ENCODE measurements at regions not wholly inside any gene's neighbourhood (a gene's known extent, or its start where the extent isn't known, plus 50 kb on each side); places are given as distances from the start of the nearest gene placed in this dataset.

- H3K9me3 Mint-ChIP-seq: no peaks in the 10 kb centered on the region
- no peak overlapping the region for H3K27ac Mint-ChIP-seq
- no peak overlapping the region for H3K4me3 Mint-ChIP-seq
- peaks cover 21% of the 10 kb centered on the region for H3K27me3 Mint-ChIP-seq (ENCODE audit: low read depth)
- H3K36me3 Mint-ChIP-seq (ENCODE audit: low read depth): no peaks in the 10 kb centered on the region
- TF ChIP-seq CTCF (IDR thresholded peaks at IDR 0.05; ENCODE audit: unreplicated experiment in 3 of 3): no peak
- H3K4me1 Mint-ChIP-seq: peaks cover 29% of the 10 kb centered on the region
Measured at GRCh38 chr11:134862587-134863195, 450.6 kb upstream of the B3GAT1 start.

- Mint-ChIP-seq H3K4me1 (peaks cover 29% of the 10 kb centered on the region), H3K27me3 (ENCODE audit: low read depth) (peaks cover 23% of the 10 kb centered on the region), H3K4me3 (no peak overlapping the region), H3K9me3 (no peaks in the 10 kb centered on the region), H3K27ac (no peak overlapping the region), H3K36me3 (ENCODE audit: low read depth) (no peaks in the 10 kb centered on the region)
- TF ChIP-seq CTCF (IDR thresholded peaks at IDR 0.05; ENCODE audit: unreplicated experiment in 3 of 3): no peak
Measured at GRCh38 chr11:134862105-134862502, 450.1 kb upstream of the B3GAT1 start.

GRCh38 chr11:134861490-134862104, 449.6 kb upstream of the B3GAT1 start:
- Mint-ChIP-seq H3K9me3 (no peaks in the 10 kb centered on the region), H3K4me1 (peaks cover 29% of the 10 kb centered on the region), H3K36me3 (ENCODE audit: low read depth) (no peaks in the 10 kb centered on the region), H3K27me3 (ENCODE audit: low read depth) (peaks cover 23% of the 10 kb centered on the region), H3K4me3 (no peak overlapping the region), H3K27ac (peak overlapping the region in 1 of 3 experiments; percentile 56)
- TF ChIP-seq CTCF (IDR thresholded peaks at IDR 0.05; ENCODE audit: unreplicated experiment in 3 of 3): peak in 1 of 3 experiments; percentile 9

GRCh38 chr11:134858783-134859480, 446.9 kb upstream of the B3GAT1 start:
- Mint-ChIP-seq H3K9me3 (no peaks in the 10 kb centered on the region), H3K27ac (no peak overlapping the region), H3K4me1 (peaks cover 28% of the 10 kb centered on the region), H3K27me3 (ENCODE audit: low read depth) (peaks cover 15% of the 10 kb centered on the region), H3K36me3 (ENCODE audit: low read depth) (no peaks in the 10 kb centered on the region), H3K4me3 (no peak overlapping the region)
- no peak for TF ChIP-seq CTCF (IDR thresholded peaks at IDR 0.05; ENCODE audit: unreplicated experiment in 3 of 3)

GRCh38 chr11:134857035-134857434, 445.0 kb upstream of the B3GAT1 start:
- no peaks in the 10 kb centered on the region for H3K9me3 Mint-ChIP-seq
- TF ChIP-seq CTCF (IDR thresholded peaks at IDR 0.05; ENCODE audit: unreplicated experiment in 3 of 3): no peak
- H3K36me3 Mint-ChIP-seq (ENCODE audit: low read depth): no peaks in the 10 kb centered on the region
- H3K4me1 Mint-ChIP-seq: peaks cover 16% of the 10 kb centered on the region
- H3K27ac Mint-ChIP-seq: no peak overlapping the region
- peaks cover 20% of the 10 kb centered on the region for H3K27me3 Mint-ChIP-seq (ENCODE audit: low read depth)
- H3K4me3 Mint-ChIP-seq: no peak overlapping the region

Data from nephron (organoid).